COLO668 (cell line): ENCODE measurements at regions not wholly inside any gene's neighbourhood (a gene's known extent, or its start where the extent isn't known, plus 50 kb on each side); places are given as distances from the start of the nearest gene placed in this dataset.

Source experiments
- DNase-seq: peaks from one replicate; lab custom pipeline; 2025; ENCODE audit not compliant: unreplicated experiment; lab: John Stamatoyannopoulos, UW

DNA sequence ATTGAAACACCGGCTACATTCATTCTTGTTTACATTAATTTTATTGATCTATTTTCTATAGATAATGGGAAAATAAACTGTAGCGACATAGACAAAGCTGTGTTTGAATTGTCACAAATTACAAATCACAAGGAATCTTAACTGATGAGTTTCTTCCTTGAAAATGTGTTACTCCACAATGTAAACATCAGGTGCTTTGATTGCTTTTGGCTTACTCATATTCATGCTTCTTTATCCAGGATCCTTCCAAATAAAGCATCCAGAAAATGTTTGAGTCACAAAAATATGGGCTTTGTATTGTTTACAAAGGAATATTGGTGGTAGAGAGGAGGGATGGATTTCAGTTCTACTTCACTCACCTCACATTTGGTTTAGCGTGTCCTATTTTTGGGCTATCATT is 64.0 kb downstream of the BMP2 start:
- DNase-seq = no peak

DNA sequence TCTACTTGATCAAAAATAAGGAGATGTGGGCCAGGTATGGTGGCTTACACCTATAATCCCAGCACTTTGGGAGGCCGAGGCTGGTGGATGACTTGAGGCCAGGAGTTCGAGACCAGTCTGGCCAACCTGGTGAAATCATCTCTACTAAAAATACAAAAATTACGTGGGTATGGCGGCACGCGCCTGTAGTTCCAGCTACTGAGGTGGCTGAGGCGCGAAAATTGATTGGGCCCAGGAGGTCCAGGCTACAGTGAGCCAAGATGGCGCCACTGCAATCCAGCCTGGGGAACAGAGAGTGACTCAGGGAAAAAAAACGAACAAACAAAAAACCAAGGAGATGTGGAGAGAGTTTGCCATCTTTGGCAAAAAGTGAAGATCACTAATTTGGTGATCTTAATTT is 65.3 kb downstream of the BMP2 start:
- no peak for DNase-seq

DNA sequence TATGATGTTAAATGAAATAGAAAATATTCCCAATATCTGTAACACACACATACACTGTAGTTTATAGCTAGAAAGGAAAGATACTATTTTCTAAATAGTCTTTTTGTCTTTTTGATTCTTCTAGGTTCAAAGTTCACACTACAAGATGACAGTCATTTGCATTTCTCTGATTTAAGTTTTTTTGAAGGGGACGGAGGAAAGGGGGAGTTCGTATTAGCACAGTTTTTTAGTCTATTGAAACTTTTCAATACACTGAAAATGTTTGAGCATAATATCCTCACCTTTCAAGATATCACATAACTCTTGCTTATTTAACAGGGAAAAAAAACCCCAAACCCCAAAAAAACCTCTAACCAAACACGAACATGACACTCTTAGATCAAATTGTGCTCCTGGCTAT is 68.1 kb downstream of the BMP2 start:
- no peak for DNase-seq

DNA sequence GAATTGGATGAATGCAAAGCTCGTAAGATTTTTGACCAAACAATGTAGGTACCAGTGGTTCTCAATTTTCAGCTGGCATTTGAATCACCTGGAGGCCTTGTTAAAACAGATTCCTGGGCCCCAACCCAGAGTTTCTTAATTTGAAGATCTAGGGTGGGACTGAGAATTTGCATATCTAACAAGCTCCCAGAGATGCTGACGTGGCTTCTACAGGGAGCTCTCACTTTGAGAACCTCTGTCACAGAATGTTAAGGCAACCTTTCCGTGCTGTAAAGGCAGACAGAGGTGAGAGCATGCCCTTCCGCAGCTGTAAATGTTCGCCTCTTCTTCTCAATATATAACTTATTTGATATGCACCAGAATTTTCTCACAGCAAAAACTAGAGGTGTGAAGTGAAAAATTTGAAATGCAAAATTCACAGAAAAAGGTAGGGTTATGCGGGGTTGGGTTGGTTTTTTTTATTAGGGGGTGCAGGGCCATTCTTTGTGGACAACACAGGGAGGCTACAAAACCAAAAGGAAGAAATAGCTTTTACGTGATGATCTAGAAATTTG is 69.4 kb downstream of the BMP2 start:
- DNase-seq = no peak

DNA sequence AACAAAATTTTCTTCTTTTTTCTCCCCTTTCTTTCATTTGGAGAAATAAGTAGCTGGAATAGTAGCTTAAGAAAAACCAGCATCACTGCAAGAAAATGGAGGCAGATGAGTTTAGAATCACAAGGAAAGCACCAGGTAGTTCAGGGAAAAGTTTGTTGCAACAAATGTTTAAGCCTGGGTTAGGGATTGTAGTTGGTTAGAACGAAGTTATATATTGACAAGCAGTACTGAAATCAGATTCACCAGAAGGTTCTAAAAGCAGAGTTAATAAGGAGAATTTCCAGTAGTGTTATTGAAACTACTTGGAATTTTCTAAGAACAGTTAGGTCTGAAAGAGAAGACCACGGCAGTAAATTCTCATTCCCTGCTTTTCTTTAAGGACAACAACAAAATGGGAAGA is 70.2 kb downstream of the BMP2 start:
- no peak for DNase-seq

DNA sequence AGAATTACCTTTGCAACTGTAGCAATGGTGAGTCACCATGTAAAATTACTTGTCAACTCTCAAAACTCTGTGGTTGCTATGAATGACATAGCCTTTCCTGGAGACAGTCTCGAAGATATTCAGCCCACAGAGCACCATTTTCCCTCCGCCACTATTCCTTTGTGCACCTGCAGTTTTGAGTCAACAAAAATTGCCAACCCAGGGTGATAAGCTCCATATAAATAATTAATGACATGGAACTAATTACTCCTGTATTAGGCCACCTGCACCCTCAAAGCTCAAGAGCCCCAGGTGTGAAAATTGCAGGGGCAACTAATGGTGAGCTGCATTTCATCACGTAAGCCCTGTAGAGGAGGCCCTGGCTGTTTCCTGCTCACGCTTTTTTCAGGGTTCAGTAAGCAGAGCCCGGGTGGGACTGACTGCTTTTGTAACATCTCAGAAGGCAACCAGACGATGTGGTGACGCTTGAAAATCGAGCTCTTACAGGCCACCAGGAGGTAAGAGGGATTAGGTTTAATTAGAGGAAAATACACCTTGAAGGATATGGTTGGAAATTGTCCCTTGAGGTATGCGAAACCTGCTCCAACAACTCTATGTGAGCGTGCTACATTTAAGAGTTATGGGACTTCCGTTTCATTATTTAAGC is 70.8 kb downstream of the BMP2 start:
- DNase-seq = peak; percentile 81

DNA sequence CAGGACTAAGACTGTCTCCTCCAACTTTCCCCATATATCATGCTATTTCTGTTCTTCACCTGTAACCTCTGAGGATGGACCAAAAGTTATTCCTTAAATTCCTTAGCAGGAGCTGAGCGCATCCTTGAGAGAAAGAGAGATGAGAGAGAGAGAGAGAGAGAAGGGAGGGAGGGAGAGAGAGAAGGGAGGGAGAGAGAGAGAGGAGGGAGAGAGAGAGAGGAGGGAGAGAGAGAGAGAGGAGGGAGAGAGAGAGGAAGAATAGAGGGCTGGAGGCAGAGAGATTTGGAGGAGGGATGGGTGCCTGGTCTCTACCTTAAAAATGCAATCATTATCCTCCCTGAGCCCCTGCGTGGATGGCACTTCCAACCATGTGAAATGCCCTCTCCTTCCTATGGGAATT is 73.6 kb downstream of the BMP2 start:
- no peak for DNase-seq

DNA sequence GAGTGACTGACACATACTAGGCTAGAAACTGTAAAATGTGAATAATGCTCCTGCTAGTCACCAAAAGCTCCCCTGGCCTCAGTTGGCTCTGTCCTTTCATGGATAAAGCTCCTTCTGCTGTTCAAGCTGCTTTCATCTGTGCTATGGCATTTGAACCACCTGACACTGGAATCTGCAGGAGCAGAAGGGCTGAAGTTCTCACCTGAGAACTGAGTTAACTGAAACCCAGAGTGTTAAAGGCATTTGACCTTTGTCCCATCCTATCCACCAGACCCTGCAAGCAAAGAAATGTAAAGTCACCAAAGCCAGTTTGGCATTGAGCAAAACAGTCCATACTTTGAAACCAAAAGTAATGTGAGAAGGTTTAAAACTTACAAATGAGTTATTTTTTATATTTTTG is 77.7 kb downstream of the BMP2 start:
- DNase-seq = no peak

DNA sequence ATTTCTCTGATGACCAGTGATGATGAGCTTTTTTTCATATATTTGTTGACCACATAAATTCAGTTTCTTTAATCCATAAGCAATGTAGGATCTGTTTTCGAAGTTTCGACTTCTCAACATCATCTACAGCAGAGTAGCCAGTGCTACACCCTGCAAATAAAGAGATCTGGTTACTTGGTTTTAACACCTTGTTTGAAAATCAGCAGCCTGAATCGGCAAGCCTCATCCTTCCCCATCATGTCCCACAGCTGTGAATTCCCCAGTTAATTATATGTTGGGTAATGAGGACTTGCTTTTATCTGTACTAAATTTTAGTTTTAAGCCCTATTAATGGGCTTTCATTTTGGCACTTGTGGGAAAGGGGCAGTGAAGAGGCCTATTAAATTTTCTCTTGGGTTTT is 80.6 kb downstream of the BMP2 start:
- DNase-seq = no peak

DNA sequence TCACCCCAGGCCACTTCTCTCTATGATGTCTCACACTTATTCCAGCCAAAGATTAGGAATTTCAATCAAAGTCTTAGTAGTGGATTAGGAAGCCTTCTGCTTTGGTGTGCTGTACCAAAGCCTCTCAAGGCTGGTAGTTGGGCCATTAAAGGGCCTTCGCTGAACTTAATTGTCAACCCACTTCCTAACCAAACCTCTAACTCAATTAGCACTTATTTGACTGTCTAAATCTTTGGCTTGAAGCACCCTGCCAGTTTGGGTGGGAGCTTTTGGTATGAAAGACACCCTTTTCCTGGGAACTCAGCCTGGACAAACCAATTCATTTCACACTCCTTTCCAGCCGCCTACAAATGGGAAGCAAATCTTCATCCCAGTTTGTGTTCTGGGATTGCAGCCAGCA is 81.5 kb downstream of the BMP2 start:
- no peak for DNase-seq

DNA sequence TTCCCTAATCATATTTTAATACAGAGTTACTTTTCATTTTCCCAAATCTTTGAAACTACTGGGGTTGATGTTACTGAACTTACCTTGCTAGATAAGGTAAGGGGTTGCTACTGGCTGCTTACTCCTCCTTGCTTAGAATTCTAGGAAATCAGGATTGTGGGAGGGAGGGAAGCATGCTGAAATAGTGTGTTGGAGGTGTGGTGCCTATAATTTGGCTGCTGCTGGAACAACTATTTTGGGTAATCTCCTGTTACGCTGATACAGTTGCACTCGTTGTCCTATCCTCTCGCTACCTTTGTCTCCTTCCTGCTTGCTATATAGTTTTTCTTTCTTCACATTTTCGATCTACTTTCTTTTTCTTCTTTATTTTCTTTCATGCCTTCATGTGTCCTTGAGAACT is 83.7 kb downstream of the BMP2 start:
- DNase-seq = no peak

DNA sequence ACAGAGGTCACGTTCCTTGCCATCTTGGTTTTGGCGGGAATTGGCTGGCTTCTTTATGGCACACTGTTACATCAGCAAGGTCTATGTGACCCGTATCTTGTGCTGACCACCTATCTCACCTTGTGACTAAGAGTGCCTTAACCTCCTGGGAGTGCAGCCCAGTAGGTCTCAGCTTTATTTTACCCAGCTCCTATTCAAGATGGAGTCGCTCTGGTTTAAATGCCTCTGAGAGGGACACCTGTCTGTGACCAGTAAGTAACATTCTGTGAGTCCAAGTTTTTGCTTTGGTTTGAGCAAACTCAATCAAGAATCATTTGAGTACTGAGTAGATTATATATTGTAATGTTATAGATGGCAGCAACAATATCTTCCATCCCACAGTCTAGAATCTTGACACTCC is 85.0 kb downstream of the BMP2 start:
- DNase-seq = no peak

DNA sequence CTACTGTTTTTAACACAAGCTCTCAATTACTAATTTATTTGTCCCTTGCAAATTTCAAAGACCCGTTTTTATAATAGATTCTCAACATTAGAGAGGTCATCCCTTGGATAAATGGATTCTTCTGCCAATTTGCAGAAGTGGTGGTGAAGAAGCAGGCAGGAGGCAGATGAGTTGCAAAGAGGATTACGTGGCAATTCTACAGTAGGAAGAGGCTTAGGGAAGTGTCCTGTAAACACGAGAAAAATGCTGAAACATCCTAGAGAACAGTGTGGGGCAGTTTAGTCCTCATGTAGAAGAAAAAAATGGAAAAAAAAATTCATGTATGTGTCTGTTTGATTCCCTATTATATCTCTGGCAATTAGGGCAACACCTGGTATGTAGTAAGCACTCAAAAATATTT is 87.6 kb downstream of the BMP2 start:
- DNase-seq = no peak

DNA sequence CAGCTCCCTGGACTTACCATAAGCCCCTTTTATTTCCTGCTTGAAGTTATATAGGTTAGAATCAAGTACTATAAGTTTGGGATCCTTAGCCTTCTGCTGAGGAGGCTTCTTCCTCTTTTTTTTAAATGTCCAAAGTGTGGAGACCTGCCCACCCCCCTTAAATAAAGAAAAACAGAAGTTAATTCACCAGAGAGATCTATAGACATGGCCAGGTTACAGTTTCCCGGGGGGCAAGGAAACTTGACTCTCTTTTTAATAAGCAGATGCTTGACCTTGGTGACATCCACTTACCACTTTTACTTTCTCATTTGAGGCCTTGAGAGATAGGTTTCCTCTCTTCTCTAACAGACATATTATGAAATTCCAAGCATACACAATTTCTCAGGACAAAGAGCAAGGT is 88.3 kb downstream of the BMP2 start:
- no peak for DNase-seq

DNA sequence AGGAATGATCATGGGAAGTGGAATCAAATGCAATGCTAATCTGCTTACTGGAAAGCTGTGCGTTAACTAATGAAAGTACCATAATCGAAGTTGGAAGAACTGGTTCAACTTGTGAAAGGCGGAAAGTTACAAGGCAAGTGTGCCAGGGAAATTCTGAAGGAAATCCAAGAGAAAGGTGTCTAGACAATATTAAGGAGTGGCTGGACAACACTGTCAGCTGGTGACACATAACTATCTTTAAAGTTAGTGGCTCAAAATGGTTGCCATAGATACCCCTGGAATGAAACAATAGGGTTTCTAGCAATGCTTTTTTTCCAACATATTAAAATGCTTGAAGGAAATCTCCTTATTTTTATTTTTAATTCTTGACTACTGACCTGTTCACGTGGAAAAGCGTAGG is 90.4 kb downstream of the BMP2 start:
- no peak for DNase-seq

DNA sequence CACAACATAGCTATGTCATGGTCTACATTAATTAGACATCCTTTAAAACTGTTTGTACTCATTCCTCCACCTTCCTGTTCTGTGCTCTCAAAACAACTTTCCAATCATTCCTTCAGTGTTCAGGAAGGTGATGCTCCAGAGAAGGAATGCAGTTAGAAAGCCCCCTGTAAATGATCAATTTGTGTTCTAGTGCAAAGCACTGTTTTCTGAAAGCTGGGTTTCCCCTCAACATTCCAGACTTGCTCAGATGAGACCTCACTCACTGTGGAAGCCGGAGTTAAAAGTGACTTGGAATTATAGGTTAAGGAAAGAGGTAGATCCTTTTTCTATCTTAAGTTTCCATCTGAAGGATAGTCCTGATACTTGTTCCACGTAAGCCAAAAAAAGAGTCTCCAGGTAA is 95.9 kb downstream of the BMP2 start:
- no peak for DNase-seq

DNA sequence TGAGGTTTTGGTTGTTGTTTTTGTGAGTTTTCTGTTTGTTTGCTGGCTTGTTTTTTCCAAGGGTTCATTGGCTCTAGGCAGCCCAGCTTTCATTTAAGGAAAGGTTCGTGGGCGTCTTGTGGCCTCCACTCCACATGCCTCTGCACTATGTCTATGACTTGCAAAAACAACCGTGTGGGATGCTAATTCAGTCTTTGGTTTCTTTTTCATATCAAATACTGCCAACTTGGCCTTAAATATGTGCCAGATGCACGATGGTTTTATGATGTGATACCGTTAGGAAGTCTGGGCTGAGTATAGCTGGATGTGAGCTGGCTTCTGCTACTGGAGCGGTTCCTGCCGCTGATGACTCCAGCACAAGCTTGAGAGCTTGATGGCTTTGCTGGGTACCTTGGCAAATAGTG is 96.3 kb downstream of the BMP2 start:
- no peak for DNase-seq

DNA sequence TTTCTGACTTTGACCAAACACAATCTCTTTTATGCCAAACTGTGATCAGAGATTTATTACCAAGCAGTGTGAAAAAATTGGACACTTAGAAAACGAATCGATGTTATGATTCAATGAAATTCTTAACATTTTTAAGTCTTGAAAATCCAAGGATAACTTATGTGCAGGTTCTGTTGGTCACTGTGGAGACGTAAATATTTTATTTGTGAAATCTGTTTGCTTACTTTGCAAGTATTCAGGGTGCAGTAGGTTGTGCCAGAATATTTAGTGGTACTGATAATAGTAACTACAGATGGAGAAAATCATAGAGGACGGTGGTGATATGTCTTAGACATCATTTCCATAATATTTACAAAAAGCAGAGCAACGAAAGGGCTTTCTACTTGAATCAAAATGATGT is 97.3 kb downstream of the BMP2 start:
- no peak for DNase-seq

DNA sequence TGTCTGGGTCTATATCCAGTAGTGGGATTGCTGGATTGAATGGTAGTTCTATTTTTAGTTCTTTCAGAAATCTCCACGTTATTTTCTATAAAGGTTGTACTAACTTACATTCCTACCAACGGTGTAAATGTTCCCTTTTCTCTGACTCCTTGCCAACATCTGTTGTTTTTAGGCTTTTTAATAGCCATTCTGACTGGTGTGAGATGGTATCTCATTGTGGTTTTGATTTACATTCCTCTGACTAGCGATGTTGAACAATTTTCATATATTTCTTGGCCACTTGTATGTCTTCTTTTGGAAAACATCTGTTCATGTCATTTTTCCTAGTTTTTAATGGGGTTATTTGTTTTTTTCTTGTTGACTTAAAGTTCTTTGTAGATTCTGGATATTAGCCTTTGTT is 99.3 kb downstream of the BMP2 start:
- no peak for DNase-seq

DNA sequence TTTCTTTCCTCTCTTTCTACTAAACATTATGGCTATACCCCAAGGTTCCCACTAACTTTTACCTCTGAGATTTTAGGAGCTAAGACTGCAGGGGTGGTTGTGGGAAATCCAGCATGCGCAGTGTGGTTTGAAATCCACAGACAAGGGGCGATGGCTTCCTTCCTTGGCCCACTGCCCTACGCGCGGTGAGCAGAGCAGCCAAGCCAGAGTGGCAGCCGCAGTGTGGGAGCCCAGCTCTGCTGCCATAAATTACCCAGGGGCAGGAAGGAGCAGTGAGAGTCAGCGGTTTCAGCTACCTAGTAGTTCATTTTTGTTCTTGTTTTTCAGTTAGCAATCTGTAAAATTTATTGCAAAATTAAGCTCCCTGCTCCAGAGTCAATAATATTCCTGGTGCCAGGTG is 101.4 kb downstream of the BMP2 start:
- DNase-seq = no peak

DNA sequence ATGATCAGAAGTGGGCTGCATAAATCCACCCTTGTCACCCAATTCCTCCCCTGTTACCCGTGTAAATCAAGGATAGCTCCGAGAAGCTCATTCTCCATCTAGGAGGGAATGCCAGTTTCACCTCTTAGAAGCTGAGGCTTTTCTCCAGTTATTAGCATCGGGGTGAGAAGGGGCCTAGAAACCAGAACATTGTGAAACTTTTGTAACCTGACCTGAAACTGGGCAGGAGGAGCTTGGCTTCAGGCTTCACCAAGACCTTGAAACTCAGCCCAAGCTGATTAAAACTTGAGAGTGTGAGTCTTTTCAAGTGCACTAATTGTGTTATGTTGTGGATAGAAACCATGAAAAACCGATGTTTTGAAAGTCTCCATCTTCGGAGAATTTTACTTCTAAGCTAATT is 103.1 kb downstream of the BMP2 start:
- DNase-seq = no peak

DNA sequence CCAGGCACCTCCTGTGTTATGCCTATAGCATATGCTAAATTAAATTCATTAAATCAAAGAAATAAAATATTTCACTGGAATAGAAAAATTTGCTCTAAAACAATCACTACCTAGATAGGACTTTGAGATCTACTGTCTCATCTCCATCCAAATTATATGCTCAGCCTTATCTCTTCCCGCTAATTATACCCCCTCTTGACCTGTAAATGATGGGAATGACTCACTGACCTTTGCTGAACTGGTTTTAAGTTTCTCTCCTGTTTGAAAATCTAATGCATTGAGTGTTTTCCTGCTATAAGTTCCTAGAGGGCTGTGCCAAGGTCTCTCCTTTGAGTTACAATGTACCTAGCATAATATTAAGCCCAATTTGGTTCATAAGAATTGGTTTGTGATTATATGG is 110.1 kb downstream of the BMP2 start:
- no peak for DNase-seq

DNA sequence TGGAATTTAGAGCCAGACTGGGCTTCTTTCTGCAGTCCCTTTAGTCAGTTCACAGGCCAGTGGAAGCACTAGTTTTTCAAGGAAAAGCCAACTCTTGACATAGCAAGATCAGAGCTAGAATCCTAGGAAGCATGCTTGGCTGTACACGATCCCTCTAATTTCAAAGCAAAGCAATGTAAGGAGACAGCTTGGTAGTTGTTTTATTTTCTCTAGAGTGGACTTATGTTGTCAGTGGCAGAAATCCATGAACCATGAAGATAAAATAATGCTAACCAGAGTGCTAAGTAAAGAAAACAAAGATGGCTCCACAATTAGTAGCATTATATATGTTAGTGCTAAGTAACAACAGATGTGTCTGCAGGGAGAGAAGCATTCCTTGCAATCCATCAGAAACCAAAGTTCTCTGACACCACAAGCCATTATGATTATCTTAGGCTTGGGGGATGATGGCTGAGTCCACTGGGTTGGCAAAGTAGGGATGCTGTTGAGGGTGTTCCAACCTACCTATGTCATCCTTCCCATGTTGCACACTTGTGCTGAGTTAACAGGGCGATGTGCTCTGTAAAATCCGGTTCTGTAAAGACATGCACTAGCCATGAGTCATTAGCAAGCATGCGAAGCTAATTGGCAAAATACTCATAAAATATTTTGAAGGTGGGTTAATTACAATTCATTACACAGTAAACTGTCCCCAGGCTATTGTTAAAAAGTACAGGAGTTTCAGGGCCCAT is 115.2 kb downstream of the BMP2 start:
- no peak for DNase-seq
